CMK (cell line): ENCODE measurements at regions not wholly inside any gene's neighbourhood (a gene's known extent, or its start where the extent isn't known, plus 50 kb on each side); places are given as distances from the start of the nearest gene placed in this dataset.

ENCODE experiments used
- DNase-seq: peaks from one replicate; pipeline ENCODE4 v3.0.0-alpha.2; 2010; ENCODE audit warnings: low read depth

DNA sequence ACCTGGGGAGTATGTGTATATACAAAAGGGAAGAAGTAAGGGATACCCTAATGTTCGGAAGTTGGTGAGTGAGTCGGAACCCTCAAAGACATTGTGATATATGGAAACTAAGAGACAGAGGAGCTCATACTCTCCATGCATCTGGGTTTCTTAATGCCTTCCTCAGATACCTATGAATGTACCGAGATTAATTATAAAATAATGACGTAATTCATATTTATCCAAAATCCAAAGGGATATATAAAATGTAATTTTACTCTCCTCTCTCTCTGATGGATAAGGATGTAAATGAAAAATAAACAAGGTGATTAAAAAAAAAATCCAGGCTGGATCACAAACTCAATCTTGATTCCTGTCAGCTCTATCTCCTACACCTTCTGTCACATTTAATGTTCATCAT is 275.9 kb upstream of the FAM241A start:
- DNase-seq, result no peak

DNA sequence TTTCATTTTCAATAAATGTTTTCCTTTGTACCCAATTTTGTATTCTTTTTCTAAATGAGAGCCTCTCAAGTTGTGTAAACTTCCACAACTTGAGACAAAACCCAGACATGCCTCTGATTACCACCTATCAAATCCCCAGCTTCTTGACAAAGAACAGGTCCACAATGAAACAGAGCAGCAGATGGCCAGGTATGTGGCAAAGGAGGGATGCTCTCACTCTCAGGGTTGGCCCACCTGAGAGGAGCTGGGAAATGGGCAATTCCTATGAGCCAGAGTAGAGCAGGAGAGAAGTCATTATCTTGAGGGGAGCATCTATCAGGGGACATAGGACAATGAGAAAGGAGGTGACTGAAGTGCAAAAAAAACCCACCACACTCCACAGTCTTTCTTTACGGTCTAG is 273.5 kb upstream of the FAM241A start:
- DNase-seq, result no peak

DNA sequence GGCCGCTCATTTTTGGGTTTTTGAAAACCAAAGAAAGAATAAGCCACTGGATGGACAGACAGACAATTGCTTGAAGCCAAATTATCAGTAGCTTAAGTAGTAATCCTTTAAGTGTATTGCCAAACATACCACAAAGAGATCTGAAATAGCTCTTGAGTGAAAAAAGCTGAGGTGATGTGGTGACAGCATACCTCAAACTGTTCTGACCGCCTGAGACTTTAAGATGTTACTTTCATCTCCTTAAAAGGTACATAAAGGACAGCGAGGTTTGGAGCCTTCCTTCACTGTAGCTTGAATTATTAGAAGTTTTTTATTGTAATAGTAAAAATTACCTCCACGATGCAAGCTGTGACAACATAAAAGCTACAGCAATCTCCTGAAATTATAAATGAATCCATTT is 271.5 kb upstream of the FAM241A start:
- no peak for DNase-seq

DNA sequence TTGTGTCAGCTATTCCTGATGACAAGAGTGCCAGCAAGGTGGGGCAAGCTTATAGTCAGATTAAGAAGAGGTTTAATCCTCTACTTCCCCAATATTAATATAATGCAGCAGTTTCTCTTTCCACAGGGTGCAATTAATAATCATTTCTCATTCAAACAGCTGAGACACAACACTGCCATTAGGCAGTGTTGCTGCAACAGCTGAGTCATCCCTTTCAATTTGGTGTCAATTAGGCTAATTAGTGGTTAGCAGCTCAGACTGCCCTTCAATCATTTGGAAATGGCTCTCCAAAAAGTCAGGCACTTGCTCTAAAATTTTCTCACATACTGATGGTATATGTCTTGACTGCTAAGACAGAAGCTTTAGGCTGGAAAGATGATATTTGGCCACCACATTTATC is 265.7 kb upstream of the FAM241A start:
- no peak for DNase-seq

DNA sequence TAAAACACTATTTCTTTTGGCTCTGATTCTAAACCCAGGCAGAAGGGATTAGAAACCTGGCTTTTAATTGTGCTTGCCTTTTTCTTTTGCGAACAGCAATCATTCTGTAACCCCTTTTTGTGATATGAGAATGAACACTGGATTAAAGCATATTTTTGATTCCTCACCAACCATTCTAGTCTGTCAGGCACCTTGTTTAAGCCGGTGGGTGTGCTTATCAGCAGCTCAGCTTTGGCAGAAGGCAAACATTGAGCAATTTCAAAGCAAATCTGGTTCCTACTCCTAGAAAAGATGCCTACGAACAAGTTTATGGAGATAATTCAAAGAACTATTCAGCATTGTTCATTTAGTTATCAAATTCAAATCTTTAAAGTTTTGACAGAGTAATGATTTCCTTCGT is 265.1 kb upstream of the FAM241A start:
- DNase-seq, result no peak

DNA sequence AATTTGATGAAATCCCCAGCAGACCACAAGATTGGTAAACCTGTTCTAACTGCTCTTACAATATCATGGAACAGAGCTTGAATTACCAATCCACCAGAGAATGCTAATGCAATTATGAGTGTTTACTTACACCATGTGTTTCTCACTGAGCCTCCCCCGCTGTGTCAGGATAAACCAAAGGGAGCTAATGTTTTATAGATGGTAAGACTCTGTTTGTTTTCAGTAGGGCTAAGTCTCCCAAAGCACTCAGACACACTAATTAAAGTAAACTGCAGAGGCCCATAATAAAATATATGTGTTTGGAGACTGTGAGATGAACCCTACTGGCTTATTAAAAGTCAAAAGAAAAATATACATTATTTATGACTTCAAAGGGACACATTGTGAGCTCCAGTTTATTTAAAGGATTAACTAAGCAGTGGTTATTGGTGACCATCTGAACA is 261.7 kb upstream of the FAM241A start:
- DNase-seq, result no peak

DNA sequence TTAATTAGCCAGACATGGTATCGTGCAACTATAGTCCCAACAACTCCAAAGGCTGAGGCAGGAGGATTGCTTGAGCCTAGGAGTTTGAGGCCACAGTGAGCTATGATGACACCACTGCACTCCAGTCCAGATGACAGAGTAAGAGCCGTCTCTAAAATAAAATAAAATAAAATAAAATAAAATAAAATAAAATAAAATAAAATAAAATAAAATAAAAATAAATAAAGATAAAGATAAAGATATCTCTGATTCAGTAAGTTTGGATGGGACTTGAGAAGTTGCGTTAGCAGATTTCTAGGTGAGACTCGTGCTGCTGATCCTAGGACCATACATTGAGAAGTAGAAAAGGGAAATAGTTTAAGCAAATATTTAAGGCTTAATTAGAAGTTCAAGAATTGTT is 254.8 kb upstream of the FAM241A start:
- no peak for DNase-seq

DNA sequence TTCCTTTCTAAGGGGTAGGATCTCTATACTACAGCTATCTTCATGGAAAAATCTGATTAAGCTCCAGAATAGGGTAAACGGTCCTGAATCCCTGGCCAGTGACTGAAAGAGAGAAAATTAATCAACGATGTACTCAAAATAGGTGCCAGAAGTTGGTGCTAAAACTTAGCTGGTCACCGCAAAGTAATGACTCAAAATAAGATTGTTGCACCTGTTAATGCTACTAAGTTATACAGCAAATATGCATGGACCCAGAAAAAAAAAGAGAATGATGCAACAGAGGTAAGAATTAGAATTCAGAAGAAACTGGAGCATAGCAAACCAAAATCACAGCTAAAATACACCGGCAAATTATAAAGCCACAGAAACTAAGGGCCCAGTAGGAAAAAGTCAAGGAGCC is 239.7 kb upstream of the FAM241A start:
- no peak for DNase-seq

DNA sequence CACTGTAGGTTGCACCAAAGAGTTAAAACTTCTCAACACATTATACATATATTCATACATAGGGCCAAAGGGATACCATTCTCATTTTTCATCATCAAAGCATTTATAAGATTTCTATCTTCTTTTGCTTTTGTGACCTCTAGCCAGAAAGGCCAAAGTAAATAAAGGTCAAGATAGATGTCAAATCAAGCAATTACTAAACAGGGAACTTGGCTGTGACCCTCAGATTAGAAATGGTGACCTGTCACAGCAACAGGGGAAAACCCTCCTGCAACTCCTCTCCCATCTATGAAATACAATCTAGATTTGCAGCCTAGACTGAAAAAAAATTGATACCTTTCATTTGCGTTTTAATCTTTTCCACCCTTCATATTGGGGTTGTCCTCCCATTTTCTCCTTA is 225.6 kb upstream of the FAM241A start:
- no peak for DNase-seq

DNA sequence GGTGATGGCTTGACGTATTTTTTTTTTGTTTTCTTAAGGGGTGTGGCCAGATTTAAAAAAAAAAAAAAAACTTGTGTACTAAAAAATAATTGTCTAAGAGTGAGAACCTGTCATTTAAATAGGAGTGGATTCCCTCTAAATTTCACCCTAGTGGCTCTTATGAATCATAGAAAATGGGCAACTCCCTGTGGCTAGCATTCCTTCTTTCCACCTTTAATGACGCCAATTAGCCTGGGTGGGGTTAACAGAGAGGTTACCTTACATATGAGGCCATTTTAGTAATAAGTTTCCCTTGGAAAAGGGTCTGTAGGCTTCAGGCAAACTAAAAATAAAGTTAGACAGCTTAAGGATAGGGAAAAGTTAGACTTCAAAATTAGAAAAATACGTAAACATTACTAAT is 223.5 kb upstream of the FAM241A start:
- DNase-seq, result no peak

DNA sequence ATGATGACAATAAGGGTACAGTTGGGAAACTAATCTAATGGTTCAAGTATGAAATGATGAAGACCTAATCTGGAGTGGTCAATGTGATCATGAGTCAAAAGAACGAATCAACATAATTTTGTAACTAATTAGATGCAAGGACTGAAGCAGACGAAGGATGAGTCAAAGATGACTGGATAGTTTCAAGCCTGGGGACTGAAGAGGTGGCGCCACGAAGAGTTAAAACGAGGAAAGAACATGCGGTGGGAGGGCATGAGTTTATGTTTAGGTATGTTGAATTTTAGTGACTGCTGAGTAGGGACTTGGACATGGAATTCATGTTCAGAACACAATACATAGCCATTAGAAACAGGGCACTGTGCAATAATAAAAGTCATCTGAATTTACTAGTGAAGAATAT is 221.5 kb upstream of the FAM241A start:
- DNase-seq, result no peak

DNA sequence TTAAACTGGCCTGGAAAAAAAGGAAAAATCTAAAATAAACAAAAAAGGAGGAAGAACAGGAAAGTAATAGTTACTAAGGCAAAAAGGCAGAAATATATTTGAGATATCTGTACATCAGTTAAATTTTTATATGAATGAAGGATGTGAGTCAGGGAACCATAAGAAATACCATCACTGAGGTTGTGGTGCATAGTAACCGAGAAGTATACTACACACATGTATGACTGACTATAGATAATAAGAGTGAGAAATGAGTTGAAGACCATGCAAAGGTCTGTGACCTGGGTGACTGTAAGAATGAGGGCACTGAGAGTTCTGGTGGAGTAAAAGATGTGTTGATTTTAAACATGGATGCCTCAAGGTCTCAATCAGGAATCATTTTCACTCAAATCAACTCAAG is 220.6 kb upstream of the FAM241A start:
- no peak for DNase-seq

DNA sequence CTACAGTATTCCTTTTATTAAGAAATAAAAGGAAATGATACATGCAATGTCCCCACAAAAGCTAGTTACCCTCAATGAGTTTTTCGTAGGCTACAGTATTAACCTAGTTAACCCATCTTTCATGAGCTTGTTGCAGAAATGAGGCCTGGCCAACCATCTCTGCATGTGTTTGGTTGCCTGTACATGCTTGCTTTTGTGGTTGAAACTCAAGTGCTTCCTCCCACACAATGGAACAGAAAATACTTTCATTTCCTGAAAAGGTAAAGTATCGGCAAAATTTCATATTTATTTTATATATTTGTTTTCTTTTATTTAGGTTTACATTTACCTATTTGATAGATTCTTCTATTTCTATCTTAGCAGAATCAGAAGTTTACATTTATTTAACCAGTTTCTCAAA is 214.6 kb upstream of the FAM241A start:
- DNase-seq, result no peak

DNA sequence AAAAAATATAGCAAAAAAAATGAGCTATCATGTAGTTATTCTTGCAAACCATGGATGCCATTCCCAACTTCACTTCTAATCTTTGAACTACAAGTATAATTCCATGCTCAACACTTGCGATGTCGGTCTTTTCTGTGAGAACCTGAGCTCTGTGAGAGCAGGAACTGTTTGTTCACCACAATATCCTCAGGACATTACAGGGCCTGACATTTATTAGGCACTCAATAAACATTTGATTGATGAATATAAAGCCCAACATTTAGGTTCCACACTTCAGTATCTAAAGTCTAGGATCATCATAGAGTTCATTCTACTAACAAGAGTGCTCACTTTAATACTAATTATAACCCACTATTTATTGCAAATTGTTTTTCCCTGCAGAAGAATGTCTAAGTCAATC is 211.6 kb upstream of the FAM241A start:
- DNase-seq, result no peak

DNA sequence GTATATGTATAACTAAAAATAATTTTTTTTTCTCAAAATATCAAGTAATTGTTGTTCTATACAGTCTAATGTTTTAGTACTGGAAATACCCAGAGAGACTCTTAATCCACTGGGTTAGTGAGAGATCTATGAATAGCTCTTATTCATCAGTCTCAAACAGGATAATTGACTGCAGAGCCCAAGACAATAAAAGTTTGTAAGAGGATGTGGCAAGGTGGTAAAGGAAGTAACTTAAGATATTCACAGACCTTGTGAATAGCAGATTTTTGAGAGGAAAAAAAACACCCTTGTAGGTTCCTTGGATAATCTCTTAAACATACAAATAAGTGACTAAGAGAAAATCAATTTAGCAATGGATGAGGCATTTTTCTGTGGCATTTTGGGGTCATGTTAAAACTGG is 210.9 kb upstream of the FAM241A start:
- DNase-seq, result no peak

DNA sequence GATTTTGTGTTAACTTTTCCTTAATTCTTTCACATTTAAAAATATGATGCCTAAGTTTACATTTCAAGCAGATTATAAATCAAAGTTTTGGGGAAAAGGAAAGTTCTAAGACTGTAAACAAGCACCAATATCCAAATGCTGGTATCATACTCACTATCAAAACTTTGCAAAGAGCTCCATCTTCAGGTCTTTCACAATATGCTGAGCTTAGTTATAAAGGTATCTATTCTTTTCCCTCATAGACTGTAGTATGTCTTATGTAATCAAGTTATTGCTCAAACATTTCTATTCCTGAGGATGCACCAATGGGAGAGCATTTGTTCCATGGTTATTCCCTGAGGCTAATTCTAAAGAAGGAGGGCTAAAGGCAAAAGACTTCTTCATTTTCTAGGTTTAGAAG is 207.9 kb upstream of the FAM241A start:
- no peak for DNase-seq

DNA sequence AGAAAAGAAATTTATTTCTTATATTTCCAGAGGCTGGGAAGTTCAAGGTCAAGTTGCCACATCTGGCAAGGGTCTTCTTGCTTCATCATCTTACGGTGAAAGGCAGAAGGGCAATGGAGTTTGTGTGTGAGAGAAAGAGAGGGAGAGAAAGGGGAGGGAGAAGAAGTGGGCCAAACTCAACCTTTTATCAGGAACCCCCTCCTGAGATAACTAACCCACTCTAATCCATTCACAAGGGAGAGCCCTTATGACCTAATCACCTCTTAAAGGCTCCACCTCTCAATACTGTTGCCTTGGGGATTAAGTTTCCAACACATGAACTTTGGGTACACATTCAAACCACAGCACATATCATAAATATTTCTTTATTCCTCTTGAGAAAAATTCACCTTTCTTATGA is 203.3 kb upstream of the FAM241A start:
- DNase-seq, result no peak

DNA sequence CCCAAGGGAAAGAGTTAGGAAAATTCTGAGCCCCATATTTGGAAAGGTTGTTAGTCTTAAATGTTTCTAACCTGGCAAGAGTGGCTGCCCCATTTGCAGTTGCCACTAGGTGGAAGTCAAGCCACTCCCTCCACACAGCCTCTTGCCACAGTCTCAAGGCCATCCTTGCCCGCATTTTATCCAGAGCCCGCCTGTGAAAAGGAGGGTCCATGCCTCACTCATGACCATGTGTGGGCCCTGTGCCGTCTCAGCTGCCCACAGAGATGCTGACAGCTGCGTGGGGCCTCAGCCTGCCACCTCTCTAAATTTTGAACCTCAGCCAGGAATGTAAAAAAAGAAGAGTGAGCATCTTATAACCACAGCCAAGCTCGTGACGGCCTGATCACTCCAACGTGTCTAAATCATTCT is 201.5 kb upstream of the FAM241A start:
- no peak for DNase-seq

DNA sequence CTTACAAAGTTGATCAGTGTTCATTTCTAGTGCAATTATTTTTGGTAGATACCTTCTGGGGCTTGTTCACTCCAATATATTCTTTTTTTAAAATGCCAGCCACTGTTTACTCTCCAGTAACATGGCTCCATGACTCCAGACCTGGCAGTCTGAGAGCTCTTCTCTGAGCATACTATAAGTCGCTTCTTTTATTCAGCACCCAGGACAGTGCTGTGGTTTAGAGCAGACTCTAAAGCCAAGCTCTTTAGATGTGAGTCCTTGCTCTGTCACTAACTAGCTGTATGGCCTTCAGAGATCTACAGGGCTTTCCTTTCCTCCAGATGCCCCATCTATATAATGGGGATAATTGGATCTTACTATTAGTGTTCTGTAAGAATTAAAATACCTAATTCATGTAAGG is 200.2 kb upstream of the FAM241A start:
- no peak for DNase-seq

DNA sequence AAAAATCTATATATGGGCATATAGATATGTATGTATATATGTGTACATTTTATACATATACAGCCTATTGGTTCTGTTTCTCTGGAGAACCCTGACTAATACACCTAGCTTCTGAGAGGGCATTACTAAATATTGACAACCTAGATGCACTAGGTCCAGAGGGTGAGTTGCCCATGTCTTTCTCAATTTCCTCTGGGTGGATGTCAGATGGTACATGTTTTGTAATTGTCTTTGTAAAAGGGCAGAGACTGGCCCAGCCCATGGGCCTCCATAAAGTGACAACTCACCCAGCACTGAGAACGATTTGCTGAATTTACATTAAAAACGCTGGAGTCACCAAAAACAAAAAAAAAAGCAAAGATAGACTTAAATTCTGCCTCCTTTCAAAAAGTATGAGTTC is 198.5 kb upstream of the FAM241A start:
- no peak for DNase-seq

DNA sequence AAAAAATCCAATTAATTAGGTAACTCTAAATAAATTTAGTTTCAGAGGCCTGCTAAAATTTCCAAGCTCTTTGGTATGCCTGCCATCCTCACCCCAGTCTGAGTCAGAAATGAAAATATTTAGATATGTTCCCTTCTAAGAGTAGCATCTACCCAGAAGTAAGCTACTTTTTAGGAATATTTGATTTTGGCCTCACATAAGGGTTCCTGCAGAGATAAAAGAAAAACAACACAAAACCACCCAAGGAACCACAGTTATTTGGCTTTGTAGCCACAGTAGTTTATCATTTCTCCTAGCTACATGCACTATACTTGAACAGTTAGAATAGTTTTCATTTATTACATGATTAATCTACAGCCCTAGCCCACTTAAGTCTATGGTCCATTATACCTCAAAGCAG is 192.6 kb upstream of the FAM241A start:
- no peak for DNase-seq

DNA sequence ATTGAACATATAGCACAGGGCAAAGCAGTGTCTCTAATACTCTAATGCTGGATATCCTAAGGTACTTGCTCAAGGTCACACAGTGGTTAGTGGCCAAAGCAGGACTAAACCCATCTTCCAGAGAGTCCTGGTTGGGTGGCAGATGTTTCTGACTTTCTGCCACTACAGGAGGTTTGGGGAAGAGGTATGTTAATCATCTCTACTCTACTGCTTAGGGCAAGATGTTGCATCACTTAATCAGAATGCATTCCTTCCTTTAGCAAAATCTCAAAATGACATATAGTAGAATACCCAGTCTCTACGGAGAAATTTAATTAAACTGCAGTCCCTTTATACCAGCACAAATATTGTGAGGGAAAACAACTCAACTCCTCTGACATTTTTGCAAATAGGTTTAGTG is 190.7 kb upstream of the FAM241A start:
- DNase-seq, result no peak

DNA sequence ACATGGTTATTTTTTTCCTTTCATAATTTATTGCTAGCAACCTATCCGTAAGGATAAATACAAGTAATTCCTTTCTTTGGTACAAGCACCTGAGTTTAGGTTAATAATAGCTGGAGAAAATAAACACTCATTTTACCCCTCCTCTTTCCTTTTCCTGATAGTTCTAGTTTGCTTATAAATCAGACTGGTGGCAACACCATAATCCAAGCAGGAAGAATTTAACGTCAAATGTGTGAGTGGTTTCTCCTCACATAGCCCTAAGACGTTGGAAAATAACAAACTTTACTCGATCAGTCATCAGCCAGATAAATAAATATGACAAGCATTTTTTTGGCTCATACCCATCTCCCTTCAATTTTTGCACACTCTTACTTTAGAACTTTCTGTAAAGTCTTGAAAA is 190.3 kb upstream of the FAM241A start:
- no peak for DNase-seq

DNA sequence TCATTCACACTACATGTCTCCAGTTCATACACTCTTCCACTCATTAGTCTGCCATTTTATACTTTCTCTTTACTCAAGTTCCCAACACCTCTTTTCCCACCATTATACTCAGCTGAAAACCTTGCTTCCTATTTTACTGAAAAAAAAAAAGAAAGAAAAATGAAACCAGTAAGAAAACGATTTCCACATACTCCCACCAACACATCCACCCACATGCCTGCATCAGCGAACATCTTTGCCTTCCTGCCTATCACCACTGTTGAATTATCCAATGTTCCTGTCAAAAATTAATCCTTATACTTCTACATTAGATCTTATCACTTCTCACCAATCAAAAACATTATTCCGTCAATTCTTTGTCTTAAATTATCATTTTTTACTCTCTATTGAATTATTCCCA is 188.1 kb upstream of the FAM241A start:
- no peak for DNase-seq

DNA sequence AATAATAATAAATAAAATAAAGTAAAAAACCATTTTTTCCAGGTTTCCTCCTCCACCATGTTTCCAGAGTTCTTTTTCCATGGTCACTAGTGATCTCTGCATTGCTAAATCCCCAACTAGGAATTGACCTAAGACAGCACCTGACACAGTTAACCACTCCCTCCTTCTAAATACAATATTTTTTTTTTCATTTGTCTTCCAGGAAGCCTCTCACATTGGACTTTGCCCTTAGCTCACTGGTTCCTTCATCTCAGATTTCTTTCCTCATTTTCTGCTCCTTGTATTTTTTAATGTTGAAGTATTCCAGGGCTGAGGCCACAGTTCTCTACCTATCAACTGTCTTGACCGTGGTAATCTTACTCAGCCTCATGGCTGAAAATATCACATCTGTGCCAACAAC is 187.3 kb upstream of the FAM241A start:
- DNase-seq, result no peak
